Immature natural killer cell (primary cell): ENCODE measurements at regions not wholly inside any gene's neighbourhood (a gene's known extent, or its start where the extent isn't known, plus 50 kb on each side); places are given as distances from the start of the nearest gene placed in this dataset.

Experiments used
- DNase-seq, 3 donors: peaks; one replicate each; pipeline ENCODE4 v3.0.0; 2022; ENCODE audit warnings: mixed read lengths in 1 of 3
- H3K27ac Mint-ChIP-seq, 6 donors: one replicate each; pipeline ENCODE4 v1.8.0; 2020; ENCODE audit warnings: mixed read lengths in 6 of 6, mild to moderate bottlenecking in 5 of 6, inconsistent platforms in 4 of 6, moderate library complexity in 3 of 6
- H3K27me3 Mint-ChIP-seq, 3 donors: one replicate each; pipeline ENCODE4 v1.8.0; 2020 to 2021; ENCODE audit warnings: low read depth in 3 of 3, mild to moderate bottlenecking in 3 of 3, mixed read lengths in 3 of 3, moderate library complexity in 3 of 3, inconsistent platforms in 1 of 3
- H3K36me3 Mint-ChIP-seq, 3 donors: one replicate each; pipeline ENCODE4 v1.8.0; 2020; ENCODE audit warnings: mixed read lengths in 3 of 3, inconsistent platforms in 2 of 3, mild to moderate bottlenecking in 2 of 3
- H3K4me1 Mint-ChIP-seq, 2 donors: one replicate each; pipeline ENCODE4 v1.8.0; 2020; ENCODE audit warnings: inconsistent platforms in 2 of 2, mild to moderate bottlenecking in 2 of 2, mixed read lengths in 2 of 2, moderate library complexity in 1 of 2
- H3K4me3 Mint-ChIP-seq, 5 donors: one replicate each; pipeline ENCODE4 v1.8.0; 2020; ENCODE audit warnings: mild to moderate bottlenecking in 5 of 5, mixed read lengths in 5 of 5, inconsistent platforms in 3 of 5, moderate library complexity in 3 of 5
- H3K9me3 Mint-ChIP-seq, 6 donors: one replicate each; pipeline ENCODE4 v1.8.0; 2020; ENCODE audit warnings: mild to moderate bottlenecking in 6 of 6, mixed read lengths in 6 of 6, inconsistent platforms in 4 of 6, moderate library complexity in 3 of 6

DNA sequence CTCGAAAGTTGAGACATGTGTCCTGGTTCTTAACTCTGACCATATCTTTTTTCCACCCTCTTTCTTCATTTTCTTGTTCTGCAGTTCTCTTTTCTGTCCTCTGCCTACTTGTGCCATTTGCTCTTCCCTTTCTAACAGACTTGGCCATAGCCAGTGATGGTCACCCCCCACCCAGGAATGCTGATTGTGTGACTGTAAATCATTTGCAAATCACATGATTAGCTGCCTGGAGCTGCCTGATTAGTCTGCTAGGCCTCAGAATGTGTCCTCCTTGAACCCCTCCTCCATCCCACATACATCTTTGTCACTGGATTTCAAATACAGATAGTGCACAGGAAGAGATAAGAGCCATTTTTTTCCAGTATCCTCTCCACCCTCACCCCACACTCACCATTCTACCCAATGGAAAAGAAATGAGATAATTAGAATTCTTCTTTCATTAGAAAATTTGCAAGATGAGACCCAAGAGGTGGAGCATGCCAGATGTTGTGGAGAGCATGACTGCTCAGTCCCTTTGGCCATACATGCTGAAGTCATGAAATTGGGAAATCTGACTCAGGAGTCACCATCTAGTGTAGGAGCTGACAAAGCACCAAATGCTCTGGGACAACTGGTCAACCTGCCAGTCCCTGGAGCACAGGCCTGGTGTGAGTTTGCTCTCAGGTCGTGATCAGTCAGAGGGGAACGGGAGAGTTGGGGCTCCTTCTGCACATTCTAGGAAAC is 538.2 kb downstream of the CCDC171 start:
- Mint-ChIP-seq H3K27ac (no peak overlapping the region), H3K4me3 (no peak overlapping the region), H3K27me3 (peaks cover 2 to 7% (median 5%) of the 10 kb centered on the region in 3 donors), H3K36me3 (peaks cover 0 to 3% (median 0%) of the 10 kb centered on the region in 3 donors), H3K4me1 (peaks cover 0 to 6% of the 10 kb centered on the region in 2 donors), H3K9me3 (peaks cover 0 to 8% (median 4%) of the 10 kb centered on the region in 6 donors)
- no peak for DNase-seq

DNA sequence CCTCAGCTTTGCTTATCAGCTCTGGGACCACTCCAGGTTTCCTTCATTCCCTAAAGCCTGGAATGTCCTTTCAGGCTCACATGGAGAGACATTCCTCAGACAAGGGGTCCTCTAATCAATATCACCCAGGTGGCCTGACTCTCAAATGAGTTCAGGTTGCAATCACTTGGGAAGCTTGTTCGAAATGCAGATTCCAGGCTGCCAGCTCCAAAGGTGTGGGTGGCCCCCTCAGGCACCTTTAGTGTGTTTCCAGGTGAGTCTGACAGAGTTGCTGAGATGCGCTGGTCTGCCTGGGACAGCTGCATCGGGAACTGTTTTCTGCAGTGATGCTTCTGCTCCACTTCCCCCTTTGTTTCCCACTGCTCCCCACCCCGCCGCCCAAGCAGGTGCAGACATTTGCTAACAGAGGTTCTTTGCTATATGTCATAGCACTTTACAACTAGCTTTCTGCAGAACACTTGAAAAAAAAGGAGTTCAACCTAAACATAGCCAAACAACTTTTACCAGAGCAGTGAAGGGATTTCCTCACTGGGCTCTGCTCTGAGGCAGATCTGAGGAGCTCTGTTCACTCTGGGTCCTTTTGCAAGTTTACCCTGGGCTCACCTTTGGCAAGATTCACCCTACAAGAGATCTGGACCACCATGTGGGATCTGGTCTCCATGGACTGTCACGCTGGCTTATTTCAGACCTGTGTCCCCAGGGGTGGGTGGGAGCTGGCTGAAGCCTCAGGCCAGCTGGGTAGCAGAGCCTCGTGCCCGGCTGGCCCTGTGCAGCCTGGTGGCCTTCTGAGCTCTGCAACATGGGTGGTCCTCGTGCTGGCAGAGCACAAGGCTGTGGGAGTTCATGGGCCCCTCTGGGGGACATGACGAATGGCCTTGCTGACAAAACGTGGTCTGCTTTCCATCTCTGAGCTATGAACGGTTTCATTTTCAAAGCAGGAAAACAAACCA is 539.6 kb downstream of the CCDC171 start:
- H3K27ac Mint-ChIP-seq, result no peak overlapping the region
- peaks cover 0 to 3% (median 0%) of the 10 kb centered on the region in 6 donors for H3K9me3 Mint-ChIP-seq
- H3K4me1 Mint-ChIP-seq, result peaks cover 0 to 6% of the 10 kb centered on the region in 2 donors
- no peak overlapping the region for H3K4me3 Mint-ChIP-seq
- H3K36me3 Mint-ChIP-seq, result peaks cover 0 to 2% (median 0%) of the 10 kb centered on the region in 3 donors
- DNase-seq, result no peak
- peaks cover 2% of the 10 kb centered on the region in 3 donors for H3K27me3 Mint-ChIP-seq

DNA sequence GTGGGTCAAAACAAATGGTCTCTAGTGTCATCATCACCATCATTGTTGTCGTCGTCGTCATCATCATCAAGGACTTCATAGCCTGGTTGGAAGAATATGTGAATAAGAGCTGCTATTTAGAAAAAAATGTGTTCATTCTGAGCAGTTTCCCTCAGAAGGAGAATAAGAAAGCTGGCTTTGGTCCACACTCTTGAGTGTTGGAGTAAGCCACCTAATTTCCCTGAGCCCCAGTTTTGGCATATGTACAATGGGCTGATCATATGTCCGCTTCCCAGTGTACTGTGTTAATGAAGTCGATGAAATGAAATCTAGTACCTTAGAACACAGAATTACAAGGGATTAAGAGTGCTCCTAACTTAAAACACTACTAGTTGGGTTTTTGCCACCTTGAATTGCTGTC is 545.5 kb downstream of the CCDC171 start:
- Mint-ChIP-seq H3K4me3 (no peak overlapping the region), H3K27ac (no peak overlapping the region), H3K36me3 (no peaks in the 10 kb centered on the region), H3K9me3 (peaks cover 0 to 2% (median 0%) of the 10 kb centered on the region in 6 donors), H3K27me3 (peaks cover 0 to 4% (median 4%) of the 10 kb centered on the region in 3 donors), H3K4me1 (peaks cover 0 to 2% of the 10 kb centered on the region in 2 donors)
- DNase-seq, result no peak

DNA sequence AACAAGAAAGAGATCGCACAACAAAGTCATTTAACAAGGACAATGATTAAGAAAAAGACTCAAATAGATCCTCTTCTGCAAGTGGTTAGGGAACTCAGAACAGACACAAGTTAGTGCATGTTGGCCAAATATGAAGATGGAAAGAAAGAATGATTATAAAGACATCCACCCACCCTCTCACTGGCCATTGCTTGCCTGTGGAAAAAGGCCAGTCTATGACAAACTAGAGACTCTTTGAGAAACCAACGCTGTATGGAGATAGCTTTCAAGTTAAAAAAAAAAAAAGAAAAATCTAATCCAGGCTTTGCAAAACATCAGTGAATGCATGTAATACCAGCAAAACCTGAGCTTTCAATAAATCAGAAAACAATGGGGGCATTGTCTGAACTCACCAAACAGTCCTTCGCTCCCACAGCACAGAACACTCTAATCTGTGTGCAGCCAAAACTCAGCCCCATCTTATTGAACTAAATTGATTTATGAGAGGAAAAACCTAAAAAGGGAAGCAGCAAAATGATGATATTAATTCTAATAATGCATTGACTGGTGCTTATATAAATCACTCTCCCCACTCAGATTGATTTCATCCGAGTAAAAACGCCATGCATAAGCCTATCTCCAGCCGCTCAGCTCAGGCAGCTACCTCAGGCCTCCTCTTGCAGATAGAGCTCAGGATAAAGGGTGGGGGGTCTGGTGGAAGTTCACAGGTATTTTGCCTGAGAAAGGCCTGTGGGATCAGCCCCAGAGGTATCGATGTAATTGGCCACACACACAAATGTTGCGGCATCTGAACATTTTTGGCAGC is 547.1 kb downstream of the CCDC171 start:
- H3K4me1 Mint-ChIP-seq, result no peaks in the 10 kb centered on the region
- H3K4me3 Mint-ChIP-seq, result no peak overlapping the region
- no peak overlapping the region for H3K27ac Mint-ChIP-seq
- H3K9me3 Mint-ChIP-seq, result peaks cover 0 to 2% (median 0%) of the 10 kb centered on the region in 6 donors
- DNase-seq, result no peak
- H3K36me3 Mint-ChIP-seq, result no peaks in the 10 kb centered on the region
- H3K27me3 Mint-ChIP-seq, result peaks cover 2 to 4% (median 4%) of the 10 kb centered on the region in 3 donors

DNA sequence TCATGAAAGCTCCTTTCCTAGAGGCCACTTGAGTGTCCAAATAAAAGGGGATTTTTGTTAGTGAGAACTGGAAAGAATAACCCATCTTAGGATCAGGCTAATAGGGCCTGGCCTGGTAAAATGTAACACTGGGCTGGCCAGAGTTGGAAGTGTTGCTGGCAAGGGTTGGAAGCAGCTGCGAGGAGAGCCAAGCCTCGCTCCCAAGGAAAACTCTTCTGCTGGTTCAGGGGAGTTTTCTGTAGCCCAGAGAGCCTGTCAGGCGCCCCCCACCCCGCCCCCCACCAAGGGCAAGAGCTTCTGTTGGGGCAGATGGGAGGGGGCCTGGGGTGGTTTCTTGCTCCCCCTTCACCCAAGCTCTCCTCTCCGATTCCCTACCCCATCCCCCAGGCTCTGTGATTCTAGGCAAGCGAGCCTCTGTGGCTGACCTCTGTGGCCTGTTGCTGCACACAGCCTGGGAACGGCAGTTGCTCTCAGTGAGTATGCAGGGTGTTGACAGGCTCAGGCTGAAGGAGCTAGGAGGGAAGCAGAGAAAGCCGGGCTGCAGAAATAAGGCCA is 547.8 kb downstream of the CCDC171 start:
- peaks cover 3 to 4% (median 4%) of the 10 kb centered on the region in 3 donors for H3K27me3 Mint-ChIP-seq
- H3K4me3 Mint-ChIP-seq, result no peak overlapping the region
- peaks cover 0 to 2% (median 0%) of the 10 kb centered on the region in 6 donors for H3K9me3 Mint-ChIP-seq
- DNase-seq, result no peak
- H3K36me3 Mint-ChIP-seq, result no peaks in the 10 kb centered on the region
- no peak overlapping the region for H3K27ac Mint-ChIP-seq
- H3K4me1 Mint-ChIP-seq, result no peaks in the 10 kb centered on the region

DNA sequence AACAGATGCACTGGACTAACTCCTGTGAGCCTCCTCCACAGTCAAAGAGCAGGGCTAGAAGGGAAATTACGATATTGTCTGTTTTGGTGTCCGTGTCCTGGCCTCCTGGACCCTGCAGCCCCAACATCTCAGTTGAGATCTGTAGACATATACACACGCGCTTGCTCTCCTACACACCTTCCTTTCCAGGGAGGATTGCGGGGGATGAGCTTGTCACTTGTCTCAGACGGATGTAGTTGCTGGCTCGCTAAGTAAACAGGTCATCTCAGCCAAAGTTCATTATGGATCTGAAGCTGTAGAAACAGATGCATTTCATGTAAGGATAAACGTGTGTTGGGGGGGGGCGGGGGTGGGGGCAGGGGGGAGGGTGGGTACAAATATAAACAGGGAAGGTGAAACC is 549.3 kb downstream of the CCDC171 start:
- H3K27me3 Mint-ChIP-seq, result peaks cover 3 to 4% (median 4%) of the 10 kb centered on the region in 3 donors
- H3K9me3 Mint-ChIP-seq, result peaks cover 0 to 2% (median 0%) of the 10 kb centered on the region in 6 donors
- no peak for DNase-seq
- H3K4me1 Mint-ChIP-seq, result no peaks in the 10 kb centered on the region
- H3K4me3 Mint-ChIP-seq, result no peak overlapping the region
- no peaks in the 10 kb centered on the region for H3K36me3 Mint-ChIP-seq
- no peak overlapping the region for H3K27ac Mint-ChIP-seq

DNA sequence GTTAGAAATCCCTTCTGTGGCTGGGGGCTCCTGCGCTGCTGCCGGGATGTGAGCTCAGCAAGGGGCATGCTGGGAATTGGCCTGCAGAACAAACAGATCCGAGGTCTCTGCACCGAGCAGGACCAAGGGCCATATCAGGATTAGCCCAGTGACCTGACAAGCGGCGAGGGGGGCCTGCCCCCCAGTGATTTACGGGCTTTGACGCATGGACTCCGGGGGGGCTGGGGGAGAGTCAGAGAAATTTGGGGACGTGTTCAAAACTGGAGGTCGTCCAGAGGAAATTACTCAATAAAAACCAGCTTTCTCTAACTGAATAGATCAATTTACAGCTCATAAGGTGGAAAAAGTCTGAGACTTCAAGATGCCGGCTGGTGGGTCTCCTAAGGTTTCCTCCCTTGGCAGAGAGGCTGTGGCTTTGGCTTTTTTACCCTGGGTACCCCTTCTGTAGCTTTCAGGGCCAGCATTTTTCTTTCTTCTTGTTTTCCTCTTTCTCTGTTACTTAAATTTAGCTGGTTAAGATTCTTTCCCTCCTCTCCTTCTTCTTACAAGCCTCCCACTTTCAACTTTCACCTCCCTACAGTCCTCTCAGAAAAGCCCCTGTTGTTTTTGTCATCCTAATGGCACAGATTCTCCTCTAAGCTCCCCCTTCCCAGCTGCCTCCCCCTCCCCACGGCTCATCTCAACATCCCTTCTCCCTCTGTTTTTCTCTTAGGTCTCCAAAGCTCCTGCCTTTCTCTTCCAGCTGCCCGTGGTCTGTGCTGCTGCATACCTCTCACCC is 551.0 kb downstream of the CCDC171 start:
- no peaks in the 10 kb centered on the region for H3K36me3 Mint-ChIP-seq
- no peaks in the 10 kb centered on the region for H3K4me1 Mint-ChIP-seq
- H3K4me3 Mint-ChIP-seq, result no peak overlapping the region
- H3K27ac Mint-ChIP-seq, result no peak overlapping the region
- peaks cover 0 to 2% (median 0%) of the 10 kb centered on the region in 6 donors for H3K9me3 Mint-ChIP-seq
- DNase-seq, result no peak
- peaks cover 3 to 4% (median 4%) of the 10 kb centered on the region in 3 donors for H3K27me3 Mint-ChIP-seq

DNA sequence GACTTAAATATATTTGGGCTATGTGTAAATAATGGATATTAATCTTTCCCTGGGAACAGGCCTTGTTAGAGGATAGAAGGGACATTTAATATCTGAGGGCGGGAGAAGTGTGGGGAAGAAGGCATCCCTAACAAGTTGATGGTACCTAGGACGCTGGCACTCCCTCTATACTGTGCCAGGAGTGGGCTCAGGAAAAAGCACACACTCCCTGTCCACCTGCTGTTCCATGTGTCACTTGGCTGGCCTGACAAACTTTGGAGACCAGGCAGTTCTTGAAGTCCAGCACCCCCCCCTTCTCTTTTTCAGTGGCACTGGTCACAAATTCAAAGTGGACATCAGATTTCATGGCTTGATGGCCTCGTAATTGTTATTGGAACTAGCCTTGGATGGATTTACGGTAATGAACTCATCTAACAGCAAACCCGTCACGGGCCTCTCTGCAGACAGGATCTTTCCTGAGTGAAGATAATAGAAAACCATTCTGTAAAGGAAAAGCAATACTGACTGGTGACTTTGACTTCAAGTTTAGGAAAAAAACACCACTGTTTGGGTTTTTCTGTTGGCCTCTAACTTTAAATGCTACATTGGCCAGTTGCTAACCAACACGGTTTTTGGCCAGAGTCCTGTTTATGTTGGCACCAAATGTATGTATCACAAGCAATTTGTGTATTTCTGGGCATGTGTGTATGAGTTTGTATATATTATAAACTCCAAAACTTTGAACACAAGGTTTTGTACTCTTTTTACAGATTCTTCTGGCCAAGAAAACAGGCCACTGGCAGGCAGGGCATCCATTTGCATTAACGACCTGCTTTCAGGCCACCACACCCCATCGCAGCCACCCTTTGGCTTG is 552.6 kb downstream of the CCDC171 start:
- H3K4me3 Mint-ChIP-seq, result no peak overlapping the region
- no peaks in the 10 kb centered on the region for H3K36me3 Mint-ChIP-seq
- H3K9me3 Mint-ChIP-seq, result peaks cover 0 to 4% (median 0%) of the 10 kb centered on the region in 6 donors
- no peak for DNase-seq
- H3K27me3 Mint-ChIP-seq, result peaks cover 2 to 6% (median 3%) of the 10 kb centered on the region in 3 donors
- no peaks in the 10 kb centered on the region for H3K4me1 Mint-ChIP-seq
- H3K27ac Mint-ChIP-seq, result no peak overlapping the region

DNA sequence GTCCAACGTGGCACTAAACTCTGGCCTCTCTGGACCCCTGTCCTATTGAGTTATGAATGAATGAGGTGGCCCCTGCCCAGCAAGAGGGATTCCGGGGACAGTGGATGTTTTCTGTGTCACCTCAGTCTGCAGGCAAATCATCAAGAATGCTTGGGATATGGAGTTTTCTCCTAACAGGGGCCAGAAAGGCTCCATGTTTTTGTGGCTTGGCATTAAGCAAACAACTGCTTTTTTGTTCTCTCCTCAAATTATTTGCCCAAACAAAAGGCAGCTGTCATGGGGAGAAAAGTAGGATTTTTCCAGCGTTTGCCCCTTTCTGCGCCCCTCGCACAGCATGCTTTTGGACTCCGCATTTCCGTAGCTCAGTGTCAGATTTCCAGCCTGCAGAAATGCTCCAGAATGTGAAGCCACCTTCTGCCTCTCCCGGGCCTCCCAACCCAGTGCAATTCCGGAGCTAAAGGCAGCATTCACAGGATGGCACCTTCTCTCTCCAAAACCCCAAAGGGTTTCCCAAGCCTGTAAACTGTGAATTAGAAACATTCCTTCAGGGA is 553.3 kb downstream of the CCDC171 start:
- Mint-ChIP-seq H3K27me3 (peaks cover 2 to 6% (median 2%) of the 10 kb centered on the region in 3 donors), H3K36me3 (no peaks in the 10 kb centered on the region), H3K4me3 (no peak overlapping the region), H3K9me3 (peaks cover 0 to 4% (median 0%) of the 10 kb centered on the region in 6 donors), H3K4me1 (no peaks in the 10 kb centered on the region), H3K27ac (no peak overlapping the region)
- DNase-seq, result no peak

DNA sequence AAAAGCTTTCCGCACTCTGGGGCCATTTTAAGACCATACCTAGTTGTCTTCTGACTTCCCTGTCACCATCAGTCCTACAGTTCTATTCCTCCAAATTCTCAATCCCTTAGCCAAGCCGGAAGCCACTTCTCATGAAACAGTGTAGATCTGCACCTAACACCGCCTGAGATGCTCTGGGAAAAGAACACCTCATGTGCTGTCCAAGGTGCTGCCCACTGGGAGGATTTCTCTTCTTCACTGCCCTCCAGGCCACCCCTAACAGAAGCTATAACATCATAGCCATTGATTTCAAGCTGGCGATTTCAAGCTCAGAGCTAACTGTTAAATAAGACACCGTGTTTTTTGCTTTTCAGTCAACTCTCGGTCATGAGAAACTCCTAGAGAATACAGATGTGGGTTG is 559.3 kb downstream of the CCDC171 start:
- no peaks in the 10 kb centered on the region for H3K4me1 Mint-ChIP-seq
- H3K36me3 Mint-ChIP-seq, result no peaks in the 10 kb centered on the region
- H3K9me3 Mint-ChIP-seq, result peaks cover 0 to 6% (median 0%) of the 10 kb centered on the region in 6 donors
- peaks cover 2 to 4% (median 3%) of the 10 kb centered on the region in 3 donors for H3K27me3 Mint-ChIP-seq
- DNase-seq, result no peak
- H3K4me3 Mint-ChIP-seq, result no peak overlapping the region
- H3K27ac Mint-ChIP-seq, result no peak overlapping the region

DNA sequence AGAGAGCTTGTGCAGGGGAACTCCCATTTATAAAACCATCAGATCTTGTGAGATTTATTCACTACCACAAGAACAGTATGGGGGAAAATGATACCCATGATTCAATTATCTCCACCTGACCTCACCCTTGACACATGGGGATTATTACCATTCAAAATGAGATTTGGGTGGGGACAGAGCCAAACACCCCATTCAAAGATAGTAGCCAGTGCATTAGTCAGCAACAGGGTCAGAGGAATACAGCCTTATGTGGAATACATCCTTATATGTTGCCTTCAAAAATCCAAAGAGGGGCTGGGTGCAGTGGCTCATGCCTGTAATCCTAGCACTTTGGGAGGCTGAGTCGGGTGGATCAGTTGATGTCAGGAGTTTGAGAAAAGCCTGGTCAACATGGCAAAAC is 563.2 kb downstream of the CCDC171 start:
- peaks cover 0 to 6% (median 0%) of the 10 kb centered on the region in 6 donors for H3K9me3 Mint-ChIP-seq
- peaks cover 1 to 5% (median 2%) of the 10 kb centered on the region in 3 donors for H3K27me3 Mint-ChIP-seq
- H3K4me1 Mint-ChIP-seq, result no peaks in the 10 kb centered on the region
- no peak for DNase-seq
- no peak overlapping the region for H3K4me3 Mint-ChIP-seq
- no peaks in the 10 kb centered on the region for H3K36me3 Mint-ChIP-seq
- no peak overlapping the region for H3K27ac Mint-ChIP-seq

DNA sequence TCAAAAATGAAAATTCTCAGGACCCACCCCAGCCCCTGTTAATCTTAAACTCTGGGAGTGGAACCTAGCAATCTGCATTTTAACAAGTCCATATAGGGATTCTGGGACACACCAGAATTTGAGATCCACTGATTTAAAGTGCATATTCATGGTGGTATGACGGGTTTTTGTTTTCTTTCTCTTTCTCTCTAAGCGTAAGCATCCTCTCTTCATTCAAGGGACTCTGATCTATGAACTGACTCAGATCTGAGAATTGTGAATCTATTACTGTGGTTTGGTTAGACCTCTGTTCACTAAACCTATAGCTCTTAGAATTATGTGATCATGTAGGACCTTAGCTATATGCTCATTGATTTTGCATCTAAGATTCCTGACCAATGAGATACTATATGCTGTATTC is 565.2 kb downstream of the CCDC171 start:
- DNase-seq, result no peak
- peaks cover 0 to 4% (median 0%) of the 10 kb centered on the region in 6 donors for H3K9me3 Mint-ChIP-seq
- no peaks in the 10 kb centered on the region for H3K36me3 Mint-ChIP-seq
- no peak overlapping the region for H3K27ac Mint-ChIP-seq
- no peaks in the 10 kb centered on the region for H3K4me1 Mint-ChIP-seq
- H3K27me3 Mint-ChIP-seq, result peaks cover 0 to 4% (median 0%) of the 10 kb centered on the region in 3 donors
- no peak overlapping the region for H3K4me3 Mint-ChIP-seq
